MCF 10A (cell line): ENCODE measurements at regions not wholly inside any gene's neighbourhood (a gene's known extent, or its start where the extent isn't known, plus 50 kb on each side); places are given as distances from the start of the nearest gene placed in this dataset.
"Not testable (repeated sequence)": the region's sequence is repeated elsewhere in the genome, so short reads cannot be mapped to it uniquely, and the experiment has no call there.

ENCODE experiments used
- BruUV-seq: library from RNA; stranded (reverse); fragments of 400-500 nt; replicated peaks from 2 replicates; lab custom pipeline; 2021; lab: Mats Ljungman, UMichigan
- CTCF ChIA-PET: fragments of 300-600 bp; sonication (Branson Sonifier 250); formaldehyde crosslinking; extraction: SDS; loops from one replicate; lab custom pipeline; 2021; ENCODE audit warnings: antibody characterized with exemption, inconsistent platforms; lab: Yijun Ruan, JAX
- POLR2A ChIA-PET: fragments of 300-600, 350-650 bp; sonication (Branson Sonifier 250); formaldehyde crosslinking; extraction: SDS; loops from one replicate; lab custom pipeline; 2020; ENCODE audit warnings: antibody characterized with exemption, inconsistent platforms; lab: Yijun Ruan, JAX
- DNase-seq: peaks from one replicate; pipeline ENCODE4 v3.0.0-alpha.2; 2018; ENCODE audit not compliant: unreplicated experiment
- H3K27ac Mint-ChIP-seq: one replicate; pipeline ENCODE4 v1.8.0; 2022; ENCODE audit warnings: mild to moderate bottlenecking, low read depth, mixed read lengths; ENCODE audit not compliant: unreplicated experiment
- H3K27me3 Mint-ChIP-seq: one replicate; pipeline ENCODE4 v1.8.0; 2022; ENCODE audit warnings: mixed read lengths; ENCODE audit not compliant: insufficient read depth, unreplicated experiment
- H3K36me3 Mint-ChIP-seq: one replicate; pipeline ENCODE4 v1.8.0; 2022; ENCODE audit warnings: mild to moderate bottlenecking, moderate library complexity, mixed read lengths; ENCODE audit not compliant: insufficient read depth, unreplicated experiment
- H3K4me1 Mint-ChIP-seq: one replicate; pipeline ENCODE4 v1.8.0; 2022; ENCODE audit warnings: mixed read lengths; ENCODE audit not compliant: insufficient read depth, unreplicated experiment
- H3K4me3 Mint-ChIP-seq: one replicate; pipeline ENCODE4 v1.8.0; 2022; ENCODE audit warnings: mild to moderate bottlenecking, moderate library complexity, mixed read lengths; ENCODE audit not compliant: unreplicated experiment
- H3K9me3 Mint-ChIP-seq: one replicate; pipeline ENCODE4 v1.8.0; 2022; ENCODE audit warnings: mixed read lengths; ENCODE audit not compliant: unreplicated experiment
- intact Hi-C: fragments of 100-400 bp; cut with micrococcal nuclease; formaldehyde crosslinking; loops from 2 replicates; pipeline ENCODE4 v1.14.1; 2022

DNA sequence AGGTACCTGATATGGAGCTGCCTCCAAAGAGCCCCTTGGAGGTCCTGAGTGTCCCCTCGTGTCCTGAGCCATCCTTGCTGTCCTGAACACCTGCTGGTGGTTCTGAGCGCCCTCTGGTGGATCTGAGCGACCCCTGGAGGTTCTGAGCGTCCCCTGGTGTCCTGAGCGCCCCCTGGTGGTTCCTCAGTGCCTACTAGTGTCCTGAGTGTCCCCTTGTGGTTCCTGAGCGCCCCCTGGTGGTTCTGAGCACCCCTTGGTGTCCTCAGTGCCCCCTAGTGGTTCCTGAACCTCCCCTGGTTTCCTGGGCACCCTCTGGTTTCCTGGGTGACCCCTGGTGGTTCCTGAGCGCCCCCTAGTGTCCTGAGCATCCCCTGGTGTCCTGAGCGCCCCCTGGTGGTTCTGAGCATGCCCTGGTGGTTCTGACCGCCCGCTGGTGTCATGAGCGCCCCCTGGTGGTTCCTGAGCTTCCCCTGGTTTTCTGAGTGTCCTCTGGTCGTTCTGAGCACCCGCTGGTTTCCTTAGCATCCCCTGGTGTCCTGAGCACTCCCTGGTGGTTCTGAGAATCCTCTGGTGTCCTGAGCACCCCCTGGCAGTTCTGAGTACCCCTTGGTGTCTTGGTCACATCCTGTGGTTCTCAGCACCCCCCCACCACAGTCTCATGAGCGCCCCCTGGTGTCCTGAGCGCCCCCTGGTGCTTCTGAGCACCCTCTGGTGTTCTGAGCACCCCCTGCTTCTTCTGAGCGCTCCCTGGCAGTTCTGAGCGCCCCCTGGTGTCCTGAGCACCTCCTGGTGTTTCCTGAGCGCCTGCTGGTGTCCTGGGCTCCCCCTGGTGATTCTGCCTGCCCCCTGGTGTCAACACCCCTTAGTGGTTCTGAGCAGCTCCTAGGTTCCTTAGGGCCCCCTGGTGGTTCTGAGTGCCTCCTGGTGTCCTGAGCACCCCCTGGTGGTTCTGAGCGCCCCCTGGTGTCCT lies 93.0 kb downstream of the OR4M2 start:
- H3K36me3 Mint-ChIP-seq, BruUV-seq, H3K4me3 Mint-ChIP-seq, DNase-seq, H3K4me1 Mint-ChIP-seq, intact Hi-C loops, H3K27me3 Mint-ChIP-seq, POLR2A ChIA-PET, CTCF ChIA-PET, H3K27ac Mint-ChIP-seq, H3K9me3 Mint-ChIP-seq: not testable (repeated sequence)

DNA sequence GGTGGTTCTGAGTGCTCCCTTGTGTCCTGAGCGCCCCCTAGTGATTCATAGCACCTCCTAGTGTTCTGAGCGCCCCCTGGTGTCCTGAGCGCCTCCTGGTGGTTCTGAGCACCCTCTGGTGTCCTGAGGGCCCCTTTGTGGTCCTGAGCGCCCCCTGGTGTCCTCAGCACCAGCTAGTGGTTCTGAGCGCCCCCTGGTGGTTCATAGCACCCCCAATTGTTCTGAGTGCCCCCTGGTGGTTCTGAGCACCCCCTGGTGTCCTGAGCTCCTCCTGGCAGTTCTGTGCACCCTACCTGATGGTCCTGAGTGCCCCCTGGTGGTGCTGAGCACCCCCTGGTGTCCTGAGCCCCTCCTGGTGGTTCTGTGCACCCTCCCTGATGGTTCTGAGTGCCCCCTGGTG lies 93.8 kb downstream of the OR4M2 start:
- H3K4me1 Mint-ChIP-seq, H3K9me3 Mint-ChIP-seq, H3K27me3 Mint-ChIP-seq, CTCF ChIA-PET, H3K27ac Mint-ChIP-seq, H3K36me3 Mint-ChIP-seq, BruUV-seq, H3K4me3 Mint-ChIP-seq, DNase-seq, intact Hi-C loops, POLR2A ChIA-PET: not testable (repeated sequence)

DNA sequence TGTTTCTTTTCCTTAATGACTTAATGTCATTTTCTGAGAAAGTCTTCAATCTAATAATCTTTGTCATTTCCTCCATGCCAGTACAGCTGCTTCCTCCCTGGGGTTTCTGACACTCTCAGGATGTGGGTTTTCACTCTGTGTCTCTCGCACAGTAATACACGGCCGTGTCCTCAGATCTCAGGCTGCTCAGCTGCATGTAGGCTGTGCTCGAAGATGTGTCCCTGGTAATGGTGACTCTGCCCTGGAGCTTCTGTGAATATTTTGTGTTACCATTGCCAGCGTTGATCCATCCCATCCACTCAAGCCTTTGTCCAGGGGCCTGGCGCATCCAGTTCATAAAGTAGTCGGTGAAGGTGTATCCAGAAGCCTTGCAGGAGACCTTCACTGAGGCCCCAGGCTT lies 97.6 kb downstream of the OR4M2 start:
- H3K36me3 Mint-ChIP-seq, intact Hi-C loops, H3K27me3 Mint-ChIP-seq, BruUV-seq, POLR2A ChIA-PET, CTCF ChIA-PET, H3K4me1 Mint-ChIP-seq, H3K27ac Mint-ChIP-seq, H3K4me3 Mint-ChIP-seq, DNase-seq, H3K9me3 Mint-ChIP-seq: not testable (repeated sequence)

DNA sequence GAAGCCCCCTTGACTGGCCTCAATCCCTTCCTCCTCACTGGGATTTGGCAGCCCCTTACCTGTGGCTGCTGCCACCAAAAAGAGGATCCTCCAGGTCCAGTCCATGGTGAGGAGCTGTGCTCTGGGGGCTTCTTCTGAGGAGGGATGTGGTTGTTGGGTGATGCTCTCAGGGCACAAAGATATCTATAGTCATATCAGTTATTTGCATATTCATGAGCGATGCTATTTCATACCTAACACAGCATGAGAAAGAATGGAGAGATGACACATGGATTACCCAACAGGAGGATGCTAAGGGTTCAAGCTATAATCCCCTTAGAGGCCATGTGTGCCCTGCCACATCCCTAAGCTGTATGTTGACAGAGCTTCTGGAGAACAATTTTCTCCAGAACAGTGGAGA lies 98.1 kb downstream of the OR4M2 start:
- intact Hi-C loops, BruUV-seq: not testable (repeated sequence)

DNA sequence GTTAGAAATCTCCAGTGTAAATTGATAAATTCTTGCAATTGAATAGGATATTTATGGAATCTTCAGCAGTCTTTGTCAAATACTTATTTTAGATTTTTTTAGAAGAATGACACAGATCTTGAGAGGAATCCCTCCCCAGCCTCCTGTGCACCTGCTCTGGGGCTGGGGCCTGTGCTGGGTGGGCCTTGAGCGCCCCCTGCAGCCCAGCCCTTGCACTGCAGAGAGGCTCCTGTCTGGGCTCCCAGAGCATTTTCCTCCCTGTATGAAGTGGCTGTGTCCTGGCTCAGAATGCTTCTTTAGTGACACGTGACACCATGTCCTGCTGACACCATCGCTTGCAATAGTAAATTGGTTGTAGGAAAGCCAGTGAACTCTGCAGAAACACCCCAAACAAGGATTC lies 98.7 kb downstream of the OR4M2 start:
- DNase-seq, CTCF ChIA-PET, H3K9me3 Mint-ChIP-seq, H3K27ac Mint-ChIP-seq, H3K4me3 Mint-ChIP-seq, H3K4me1 Mint-ChIP-seq, POLR2A ChIA-PET, intact Hi-C loops, H3K27me3 Mint-ChIP-seq, H3K36me3 Mint-ChIP-seq, BruUV-seq: not testable (repeated sequence)

More for the DNA sequence above, 98.1 kb downstream of the OR4M2 start:
- POLR2A ChIA-PET, H3K9me3 Mint-ChIP-seq, H3K4me3 Mint-ChIP-seq, H3K27ac Mint-ChIP-seq, H3K4me1 Mint-ChIP-seq, H3K36me3 Mint-ChIP-seq, DNase-seq, H3K27me3 Mint-ChIP-seq, CTCF ChIA-PET: not testable (repeated sequence)

DNA sequence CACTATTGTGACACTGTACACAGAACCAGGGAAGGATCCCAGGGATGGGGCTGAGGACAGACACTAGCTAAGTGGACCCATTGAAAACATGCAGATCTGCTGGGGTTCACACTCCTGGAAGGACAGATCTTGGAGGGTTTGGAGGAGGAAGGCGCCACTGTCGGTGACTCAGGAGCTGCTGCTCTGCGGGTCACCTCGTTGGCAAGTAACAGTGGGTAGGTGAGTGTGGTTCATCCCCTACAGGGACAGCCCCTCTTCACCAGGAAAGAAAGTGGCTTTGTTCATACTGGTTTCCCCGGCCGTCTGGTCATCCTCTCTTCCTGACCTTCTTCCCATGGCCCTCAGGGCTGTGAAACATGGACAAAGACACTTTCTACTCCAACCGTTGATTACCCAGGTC lies 100.3 kb downstream of the OR4M2 start:
- CTCF ChIA-PET, H3K4me1 Mint-ChIP-seq, POLR2A ChIA-PET, H3K27me3 Mint-ChIP-seq, H3K27ac Mint-ChIP-seq, H3K9me3 Mint-ChIP-seq, BruUV-seq, DNase-seq, H3K4me3 Mint-ChIP-seq, H3K36me3 Mint-ChIP-seq, intact Hi-C loops: not testable (repeated sequence)

DNA sequence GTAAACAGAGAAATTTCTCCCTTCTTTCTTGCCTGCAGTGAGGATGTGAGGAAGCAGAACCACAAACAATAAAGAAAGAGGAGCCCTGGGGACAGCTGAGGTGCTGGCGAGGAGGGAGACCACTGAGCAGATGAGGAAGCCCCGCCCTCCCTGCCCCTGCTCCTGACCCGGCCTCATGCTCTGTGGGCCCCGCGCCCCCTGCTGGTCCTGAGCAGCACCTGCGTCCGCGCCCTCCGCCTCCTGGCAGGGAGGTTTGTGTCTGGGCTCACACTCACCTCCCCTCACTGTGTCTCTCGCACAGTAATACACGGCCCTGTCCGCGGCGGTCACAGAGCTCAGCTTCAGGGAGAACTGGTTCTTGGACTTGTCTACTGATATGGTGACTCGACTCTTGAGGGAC lies 104.4 kb downstream of the OR4M2 start:
- POLR2A ChIA-PET, H3K27me3 Mint-ChIP-seq, CTCF ChIA-PET, H3K9me3 Mint-ChIP-seq, H3K4me1 Mint-ChIP-seq, BruUV-seq, H3K27ac Mint-ChIP-seq, DNase-seq, H3K4me3 Mint-ChIP-seq, intact Hi-C loops, H3K36me3 Mint-ChIP-seq: not testable (repeated sequence)

GRCh38 chr15:22186846-22187532 lies 106.7 kb downstream of the OR4M2 start:
- H3K27me3 Mint-ChIP-seq, intact Hi-C loops, H3K9me3 Mint-ChIP-seq, H3K27ac Mint-ChIP-seq, H3K4me3 Mint-ChIP-seq, H3K4me1 Mint-ChIP-seq, BruUV-seq, CTCF ChIA-PET, DNase-seq, POLR2A ChIA-PET, H3K36me3 Mint-ChIP-seq: not testable (repeated sequence)

DNA sequence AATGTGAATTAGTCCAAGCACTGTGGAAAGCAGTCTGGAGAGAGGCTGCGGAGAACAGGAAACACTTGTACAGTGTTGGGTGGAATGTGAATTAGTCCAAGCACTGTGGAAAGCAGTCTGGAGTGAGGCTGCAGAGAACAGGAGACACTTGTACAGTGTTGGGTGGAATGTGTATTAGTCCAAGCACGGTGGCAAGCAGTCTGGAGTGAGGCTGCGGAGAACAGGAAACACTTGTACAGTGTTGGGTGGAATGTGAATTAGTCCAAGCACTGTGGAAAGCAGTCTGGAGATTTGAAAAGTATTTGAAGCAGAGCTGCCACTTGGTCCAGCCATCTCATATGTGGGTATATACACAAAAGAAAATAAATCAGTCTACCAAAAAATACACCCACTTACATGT lies 111.5 kb downstream of the OR4M2 start:
- H3K4me1 Mint-ChIP-seq, H3K27ac Mint-ChIP-seq, H3K4me3 Mint-ChIP-seq, H3K9me3 Mint-ChIP-seq, H3K36me3 Mint-ChIP-seq, CTCF ChIA-PET, DNase-seq, intact Hi-C loops, POLR2A ChIA-PET, H3K27me3 Mint-ChIP-seq, BruUV-seq: not testable (repeated sequence)
